HAP-1 (cell line): ENCODE measurements at regions not wholly inside any gene's neighbourhood (a gene's known extent, or its start where the extent isn't known, plus 50 kb on each side); places are given as distances from the start of the nearest gene placed in this dataset.
"Not testable (repeated sequence)": the region's sequence is repeated elsewhere in the genome, so short reads cannot be mapped to it uniquely, and the experiment has no call there.

Experiments
- DNase-seq, 2 experiments: peaks; one replicate each; pipeline ENCODE4 v3.0.0-alpha.2; 2016 to 2020; ENCODE audit warnings: low spot score in 2 of 2
- H3K27me3 ChIP-seq: fragments of 250-450 bp; sonication (Bioruptor Pico); 2 replicates; pipeline ENCODE4 v1.5.1; 2020; ENCODE audit warnings: low read depth, mild to moderate bottlenecking, moderate library complexity
- H3K36me3 ChIP-seq: fragments of 250-450 bp; sonication (Bioruptor Pico); replicated peaks from 2 replicates; pipeline ENCODE4 v1.5.1; 2020; ENCODE audit warnings: mild to moderate bottlenecking
- H3K4me1 ChIP-seq: fragments of 250-450 bp; sonication (Bioruptor Pico); 2 replicates; pipeline ENCODE4 v1.5.1; 2020; ENCODE audit warnings: mild to moderate bottlenecking
- H3K4me3 ChIP-seq: fragments of 250-450 bp; sonication (Bioruptor Pico); 2 replicates; pipeline ENCODE4 v1.5.1; 2020; ENCODE audit warnings: mild to moderate bottlenecking, moderate library complexity
- H3K9me3 ChIP-seq: fragments of 250-450 bp; sonication (Bioruptor Pico); 2 replicates; pipeline ENCODE4 v1.5.1; 2020; ENCODE audit warnings: mild to moderate bottlenecking, moderate library complexity
- in situ Hi-C: fragments of 300-500 bp; cut with MboI; formaldehyde crosslinking; loops from 3 replicates; pipeline ENCODE4 v1.14.3; 2020; ENCODE audit warnings: low sequenced_read_pairs, inconsistent platforms, mixed read lengths

DNA sequence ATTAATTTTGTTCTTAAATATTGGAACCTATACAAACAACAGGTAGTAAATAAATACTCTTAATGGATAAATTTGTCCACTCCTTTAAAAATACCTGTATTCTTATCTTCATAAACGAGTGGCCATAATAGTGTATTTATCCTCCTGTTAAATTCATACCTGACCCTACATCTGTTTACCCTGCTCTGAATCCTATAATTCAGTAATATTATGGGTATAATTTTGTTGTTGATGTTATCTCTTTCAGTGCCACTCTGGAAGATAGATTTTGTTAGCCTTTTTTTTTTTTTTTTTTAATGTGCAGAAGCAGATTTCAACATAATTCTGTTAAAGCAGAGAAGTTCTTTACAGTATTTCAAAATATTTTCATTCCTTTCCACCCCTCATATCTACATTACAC is 1337.9 kb downstream of the PLA2G4A start:
- in situ Hi-C loops, result no loop called here
- H3K4me1 ChIP-seq, result no peaks in the 10 kb centered on the region
- no peaks in the 10 kb centered on the region for H3K9me3 ChIP-seq
- no peak for DNase-seq
- no peaks in the 10 kb centered on the region for H3K36me3 ChIP-seq
- H3K27me3 ChIP-seq, result no peaks in the 10 kb centered on the region
- no peak overlapping the region for H3K4me3 ChIP-seq

- no peaks in the 10 kb centered on the region for H3K36me3 ChIP-seq
These were observed 1341.2 kb downstream of the PLA2G4A start for GRCh38 chr1:188169971-188170370.

DNA sequence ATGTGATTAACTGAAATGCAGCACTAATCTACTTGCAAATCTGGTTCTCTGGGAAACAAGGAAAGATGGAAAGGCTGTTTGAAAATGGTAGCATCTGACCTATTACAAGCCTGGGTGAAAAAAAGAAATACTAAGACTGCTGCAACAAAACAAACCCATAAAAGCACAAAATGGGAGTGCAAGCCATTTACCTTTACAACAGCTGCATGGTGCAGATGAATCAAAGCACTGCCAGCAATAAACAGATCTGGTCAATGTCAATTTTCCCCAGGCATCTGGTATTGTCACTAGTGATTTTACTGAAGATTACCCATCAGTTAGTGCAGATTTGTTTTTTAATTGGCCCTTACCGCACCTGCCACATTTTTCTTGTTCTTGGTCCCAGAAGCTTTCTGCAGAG is 1341.7 kb downstream of the PLA2G4A start:
- in situ Hi-C loops, result no loop called here

More at GRCh38 chr1:188169971-188170370, 1341.2 kb downstream of the PLA2G4A start:
- Histone ChIP-seq H3K4me1 (no peaks in the 10 kb centered on the region), H3K4me3 (no peak overlapping the region), H3K9me3 (no peaks in the 10 kb centered on the region), H3K27me3 (no peaks in the 10 kb centered on the region)
- no peak for DNase-seq
- in situ Hi-C loops, result no loop called here

GRCh38 chr1:188170935-188171334 is 1342.2 kb downstream of the PLA2G4A start:
- Histone ChIP-seq H3K27me3 (no peaks in the 10 kb centered on the region), H3K36me3 (no peaks in the 10 kb centered on the region), H3K9me3 (no peaks in the 10 kb centered on the region), H3K4me3 (no peak overlapping the region), H3K4me1 (no peaks in the 10 kb centered on the region)
- in situ Hi-C loops, result no loop called here
- no peak for DNase-seq

More for the DNA sequence above, 1341.7 kb downstream of the PLA2G4A start:
- H3K27me3 ChIP-seq, result no peaks in the 10 kb centered on the region
- DNase-seq, result no peak
- no peak overlapping the region for H3K4me3 ChIP-seq
- no peaks in the 10 kb centered on the region for H3K9me3 ChIP-seq
- H3K36me3 ChIP-seq, result no peaks in the 10 kb centered on the region
- H3K4me1 ChIP-seq, result no peaks in the 10 kb centered on the region

GRCh38 chr1:188182063-188182462 is 1353.3 kb downstream of the PLA2G4A start:
- DNase-seq, H3K36me3 ChIP-seq, H3K4me1 ChIP-seq, H3K4me3 ChIP-seq, in situ Hi-C loops, H3K9me3 ChIP-seq, H3K27me3 ChIP-seq: not testable (repeated sequence)

GRCh38 chr1:188188317-188188716 is 1359.6 kb downstream of the PLA2G4A start:
- no peak for DNase-seq
- peaks cover 2% of the 10 kb centered on the region; the same call in 1 of the 2 replicates for H3K9me3 ChIP-seq
- in situ Hi-C loops, result no loop called here
- no peaks in the 10 kb centered on the region for H3K36me3 ChIP-seq
- no peak overlapping the region for H3K4me3 ChIP-seq
- no peaks in the 10 kb centered on the region for H3K27me3 ChIP-seq
- no peaks in the 10 kb centered on the region for H3K4me1 ChIP-seq

DNA sequence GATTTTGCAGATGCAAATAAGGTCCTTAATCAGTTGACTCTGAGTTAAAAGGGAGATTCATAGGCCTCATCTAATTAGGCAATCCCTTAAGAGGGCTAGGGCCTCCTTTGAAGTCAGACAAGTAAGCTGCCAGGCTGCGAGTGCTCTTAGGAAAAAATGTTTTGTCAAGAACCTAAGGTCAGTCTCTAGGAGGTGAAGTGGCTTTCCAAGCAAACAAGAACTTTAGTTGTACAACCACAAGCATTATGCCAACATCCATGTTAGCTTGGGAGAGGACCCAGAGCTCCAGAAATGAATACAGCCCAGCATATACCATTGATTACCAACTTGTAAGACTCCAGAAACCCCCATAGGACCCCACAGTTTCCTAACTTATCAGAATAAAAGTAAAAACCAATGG is 1366.2 kb downstream of the PLA2G4A start:
- H3K4me1 ChIP-seq, result no peaks in the 10 kb centered on the region; the same call in 1 of the 2 replicates
- no peaks in the 10 kb centered on the region for H3K27me3 ChIP-seq
- H3K9me3 ChIP-seq, result peaks cover 2% of the 10 kb centered on the region; the same call in 1 of the 2 replicates
- no peaks in the 10 kb centered on the region for H3K36me3 ChIP-seq
- DNase-seq, result peak; percentile 8 to 15
- in situ Hi-C loops, result no loop called here
- no peak overlapping the region for H3K4me3 ChIP-seq

DNA sequence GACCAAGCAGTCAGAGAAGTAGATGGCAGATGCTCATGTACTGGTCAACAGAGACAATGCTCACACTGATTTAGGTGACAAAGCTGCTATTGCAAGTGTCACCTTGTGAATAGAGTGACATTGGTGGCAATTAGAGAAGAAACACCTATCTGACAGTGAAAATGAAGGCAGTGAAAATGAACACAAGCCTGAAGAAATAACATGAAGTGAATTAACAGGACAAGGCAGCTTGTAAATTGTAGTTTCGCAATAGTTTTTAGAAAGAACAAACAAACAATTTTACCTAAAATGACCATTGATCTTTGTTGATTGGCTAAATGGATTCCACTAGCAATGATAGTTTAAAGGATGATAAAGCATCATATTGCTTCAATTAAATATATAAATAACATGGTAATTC is 1389.5 kb downstream of the PLA2G4A start:
- in situ Hi-C loops, result no loop called here

GRCh38 chr1:188220051-188220450 is 1391.3 kb downstream of the PLA2G4A start:
- Histone ChIP-seq H3K27me3 (no peaks in the 10 kb centered on the region), H3K9me3 (no peaks in the 10 kb centered on the region), H3K36me3 (no peaks in the 10 kb centered on the region), H3K4me3 (no peak overlapping the region), H3K4me1 (no peaks in the 10 kb centered on the region)
- in situ Hi-C loops, result no loop called here
- DNase-seq, result no peak

More for the DNA sequence above, 1389.5 kb downstream of the PLA2G4A start:
- Histone ChIP-seq H3K9me3 (no peaks in the 10 kb centered on the region), H3K27me3 (no peaks in the 10 kb centered on the region), H3K4me3 (no peak overlapping the region), H3K4me1 (no peaks in the 10 kb centered on the region), H3K36me3 (no peaks in the 10 kb centered on the region)
- no peak for DNase-seq

DNA sequence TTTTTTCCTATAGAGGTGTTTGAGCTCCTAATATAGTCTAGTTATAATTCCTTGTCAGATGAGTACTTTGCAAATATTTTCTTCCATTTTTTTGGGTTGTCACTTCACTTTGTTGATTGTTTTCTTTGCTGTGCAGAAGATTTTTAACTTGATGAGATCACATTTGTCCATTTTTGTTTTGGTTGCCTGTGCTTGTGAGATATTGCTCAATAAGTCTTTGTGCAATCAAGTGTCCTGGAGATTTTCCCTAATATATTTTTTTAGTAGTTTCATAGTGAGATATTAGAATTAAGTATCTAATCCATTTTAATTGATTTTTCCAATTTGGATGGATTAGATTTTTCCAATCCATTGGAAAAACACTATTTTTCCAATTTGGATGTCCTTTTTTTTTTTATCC is 1395.5 kb downstream of the PLA2G4A start:
- no peaks in the 10 kb centered on the region for H3K36me3 ChIP-seq
- in situ Hi-C loops, result no loop called here

DNA sequence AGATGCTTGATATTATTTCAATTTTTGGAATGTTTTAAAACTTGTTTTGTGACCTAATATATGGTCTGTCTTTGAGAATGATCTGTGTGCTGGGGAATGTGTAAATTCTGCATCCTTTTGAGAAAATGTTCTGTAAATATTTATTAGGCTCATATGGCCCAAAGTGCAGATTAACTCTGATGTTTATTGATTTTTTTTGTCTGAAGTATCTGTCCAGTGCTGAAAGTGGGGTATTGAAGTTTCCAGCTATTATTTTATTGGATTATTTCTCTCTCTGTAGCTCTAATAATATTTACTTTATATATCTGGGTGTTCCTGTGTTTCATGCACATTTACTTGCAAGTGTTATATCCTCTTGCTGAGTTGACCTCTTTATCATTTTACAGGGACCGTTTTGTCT is 1397.2 kb downstream of the PLA2G4A start:
- Histone ChIP-seq H3K9me3 (no peaks in the 10 kb centered on the region), H3K36me3 (no peaks in the 10 kb centered on the region)
- in situ Hi-C loops, result no loop called here

More for the DNA sequence above, 1395.5 kb downstream of the PLA2G4A start:
- H3K4me3 ChIP-seq, result no peak overlapping the region
- H3K4me1 ChIP-seq, result no peaks in the 10 kb centered on the region
- DNase-seq, result no peak
- no peaks in the 10 kb centered on the region for H3K27me3 ChIP-seq
- no peaks in the 10 kb centered on the region for H3K9me3 ChIP-seq

DNA sequence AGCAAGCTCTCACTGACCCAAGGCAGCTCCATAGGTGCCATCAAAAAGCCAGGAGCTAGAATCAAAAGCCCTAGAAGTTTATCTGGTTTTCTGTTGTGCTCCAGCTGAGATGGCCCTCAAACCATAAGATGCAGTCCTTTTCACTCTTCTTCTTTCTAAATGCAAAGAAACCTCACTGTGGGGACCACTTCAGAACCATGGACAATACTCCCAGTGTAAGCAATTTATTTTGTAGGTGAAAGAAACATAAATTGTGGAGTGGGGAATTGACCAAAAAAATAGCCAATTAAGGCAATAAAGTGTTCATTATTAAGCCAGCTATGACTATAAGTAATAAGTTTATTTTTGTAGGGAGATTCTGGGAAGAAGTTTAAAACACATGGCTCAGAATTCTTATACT is 1399.9 kb downstream of the PLA2G4A start:
- Histone ChIP-seq H3K36me3 (no peaks in the 10 kb centered on the region), H3K9me3 (no peaks in the 10 kb centered on the region), H3K4me3 (no peak overlapping the region), H3K4me1 (peaks cover 1% of the 10 kb centered on the region; the same call in 1 of the 2 replicates), H3K27me3 (no peaks in the 10 kb centered on the region)
- DNase-seq, result no peak
- in situ Hi-C loops, result no loop called here

More for the DNA sequence above, 1397.2 kb downstream of the PLA2G4A start:
- DNase-seq, result no peak
- H3K4me1 ChIP-seq, result no peaks in the 10 kb centered on the region
- H3K27me3 ChIP-seq, result no peaks in the 10 kb centered on the region
- no peak overlapping the region for H3K4me3 ChIP-seq

- in situ Hi-C loops, result no loop called here
- no peak for DNase-seq
- H3K27me3 ChIP-seq, result no peaks in the 10 kb centered on the region
- no peak overlapping the region for H3K4me3 ChIP-seq
- H3K4me1 ChIP-seq, result peaks cover 3% of the 10 kb centered on the region; the same call in 1 of the 2 replicates
- no peaks in the 10 kb centered on the region for H3K9me3 ChIP-seq
- H3K36me3 ChIP-seq, result no peaks in the 10 kb centered on the region
These were observed 1409.0 kb downstream of the PLA2G4A start for GRCh38 chr1:188237573-188238348.

GRCh38 chr1:188240772-188241406 is 1412.1 kb downstream of the PLA2G4A start:
- H3K36me3 ChIP-seq, result no peaks in the 10 kb centered on the region
- no peak overlapping the region for H3K4me3 ChIP-seq
- no peak for DNase-seq
- no peaks in the 10 kb centered on the region for H3K27me3 ChIP-seq
- H3K4me1 ChIP-seq, result no peaks in the 10 kb centered on the region
- in situ Hi-C loops, result no loop called here
- H3K9me3 ChIP-seq, result no peaks in the 10 kb centered on the region
